K562 (cell line): ENCODE measurements at regions not wholly inside any gene's neighbourhood (a gene's known extent, or its start where the extent isn't known, plus 50 kb on each side); places are given as distances from the start of the nearest gene placed in this dataset.

Experiments used
- ATAC-seq: fragments of 200-7000 bp; cut with Tn5 transposase; 3 replicates; pipeline ENCODE4 v1.9.1; 2020; ENCODE audit warnings: moderate library complexity
- BruUV-seq: library from RNA; stranded (reverse); fragments of 400-500 nt; replicated peaks from 2 replicates; lab custom pipeline; 2021; lab: Mats Ljungman, UMichigan
- CTCF ChIA-PET: fragments of 300-600 bp; formaldehyde crosslinking; extraction: SDS; loops from one replicate; lab custom pipeline; 2021; ENCODE audit warnings: low intra/inter-chr PET ratio; lab: Yijun Ruan, JAX
- POLR2A ChIA-PET: fragments of 300-600, 350-650 bp; sonication (Branson Sonifier 250); formaldehyde crosslinking; extraction: SDS; loops from one replicate; lab custom pipeline; 2021; ENCODE audit warnings: antibody characterized with exemption, inconsistent platforms; lab: Yijun Ruan, JAX
- DNase-seq, 4 experiments: peaks; one replicate each; pipeline versions ENCODE4 v3.0.0 to v3.0.0-alpha.2; 2011 to 2018; ENCODE audit warnings: low spot score in 3 of 4, mixed read lengths in 3 of 4; ENCODE audit errors: extremely low read depth in 1 of 4
- FAIRE-seq: peaks from 2 replicates; lab custom pipeline; 2011; peaks lifted over from hg19 to GRCh38; lab: Jason Lieb, UNC
- H2AFZ ChIP-seq: 2 replicates; pipeline ENCODE4 v1.6.0; 2011; ENCODE audit warnings: low read depth, low read length, control low read depth, inconsistent platforms
- H3K27ac ChIP-seq: fragments of 200-600 bp; 3 replicates; pipeline ENCODE4 v1.8.0; 2011; ENCODE audit warnings: low read depth, mild to moderate bottlenecking, control low read depth, inconsistent platforms, low read length, moderate library complexity, mixed read lengths; ENCODE audit errors: extremely low read depth
- H3K27me3 ChIP-seq, 2 experiments: fragments of 300-600 bp in 1 of 2; 2 replicates in 1 of 2; 3 replicates in 1 of 2; pipeline versions ENCODE4 v1.6.0 to v1.8.0; 2011; ENCODE audit warnings: inconsistent platforms in 2 of 2, low read length in 2 of 2, mild to moderate bottlenecking in 1 of 2, mixed read lengths in 1 of 2, moderate library complexity in 1 of 2; ENCODE audit not compliant: control insufficient read depth in 2 of 2, insufficient read depth in 2 of 2
- H3K36me3 ChIP-seq: fragments of 300-600 bp; 3 replicates; pipeline ENCODE4 v1.8.0; 2011; ENCODE audit warnings: mild to moderate bottlenecking, low read length, inconsistent platforms; ENCODE audit not compliant: control insufficient read depth, insufficient read depth
- H3K4me1 ChIP-seq, 2 experiments: fragments of 200-600 bp in 1 of 2; replicated peaks in 1 of 2; 2 replicates in 1 of 2; 3 replicates in 1 of 2; pipeline versions ENCODE4 v1.5.1 to v1.8.0; 2011; ENCODE audit warnings: inconsistent platforms in 2 of 2, low read length in 2 of 2, mild to moderate bottlenecking in 1 of 2, mixed read lengths in 1 of 2, moderate library complexity in 1 of 2; ENCODE audit not compliant: control insufficient read depth in 2 of 2, insufficient read depth in 2 of 2
- H3K4me2 ChIP-seq: 2 replicates; pipeline ENCODE4 v1.6.1; 2011; ENCODE audit warnings: low read length, control low read depth, inconsistent platforms, mixed read lengths; ENCODE audit not compliant: insufficient read depth
- H3K4me3 ChIP-seq: fragments of 200-600 bp; sonication (generic), shearing (Covaris generic); 2 replicates; pipeline ENCODE4 v1.5.1; 2016; ENCODE audit warnings: control low read depth, inconsistent platforms
- H3K79me2 ChIP-seq: fragments of 200-600 bp; 3 replicates; pipeline ENCODE4 v1.8.0; 2011; ENCODE audit warnings: low read length, inconsistent platforms; ENCODE audit not compliant: control insufficient read depth, insufficient read depth
- H3K9ac ChIP-seq, 2 experiments: 2 replicates each; pipeline versions ENCODE4 v1.6.0 to v1.6.1; 2011; ENCODE audit warnings: low read depth in 2 of 2, low read length in 2 of 2, control low read depth in 1 of 2, inconsistent platforms in 1 of 2, mild to moderate bottlenecking in 1 of 2, mixed read lengths in 1 of 2; ENCODE audit not compliant: insufficient read depth in 1 of 2
- H3K9me1 ChIP-seq: one replicate; pipeline ENCODE4 v1.6.0; 2011; ENCODE audit warnings: inconsistent platforms, mild to moderate bottlenecking, low read length, moderate library complexity; ENCODE audit not compliant: control insufficient read depth, insufficient read depth
- H3K9me3 ChIP-seq: replicated peaks from 2 replicates; pipeline ENCODE4 v1.5.1; 2011; ENCODE audit warnings: low read depth, low read length, inconsistent platforms; ENCODE audit not compliant: control insufficient read depth, insufficient read depth
- H4K20me1 ChIP-seq: replicated peaks from 2 replicates; pipeline ENCODE4 v1.6.1; 2011; ENCODE audit warnings: low read length, inconsistent platforms, mixed read lengths; ENCODE audit not compliant: control insufficient read depth, insufficient read depth
- L3MBTL2 ChIP-seq: fragments of 450-650 bp; IDR thresholded peaks from 2 replicates; pipeline ENCODE4 v1.6.1; 2016; ENCODE audit warnings: mild to moderate bottlenecking, moderate library complexity
- NCOA2 ChIP-seq, 2 experiments: fragments of 450-650 bp; IDR thresholded peaks; 2 replicates each; pipeline ENCODE4 v1.6.1; 2018; ENCODE audit warnings: mild to moderate bottlenecking in 2 of 2, moderate library complexity in 1 of 2; ENCODE audit not compliant: partially characterized antibody in 2 of 2
- PHF8 ChIP-seq: fragments of 200-600 bp; sonication (generic); IDR thresholded peaks from 2 replicates; pipeline ENCODE4 v1.6.1; 2012; ENCODE audit warnings: mixed run types, mild to moderate bottlenecking, inconsistent platforms, low read length, moderate library complexity, borderline replicate concordance
- RUNX1 ChIP-seq: sonication (generic); IDR thresholded peaks from 2 replicates; pipeline ENCODE4 v1.6.1; 2016; ENCODE audit warnings: antibody characterized with exemption, low read depth
- ZFP1 ChIP-seq: fragments of 450-650 bp; formaldehyde crosslinking; IDR thresholded peaks from 2 replicates; pipeline ENCODE4 v1.4.0; 2020; ENCODE audit warnings: mild to moderate bottlenecking, mixed read lengths
- ZFP36 ChIP-seq: fragments of 150-350 bp; IDR thresholded peaks from 2 replicates; pipeline ENCODE4 v1.6.1; 2018; ENCODE audit warnings: low read length, low read depth; ENCODE audit not compliant: partially characterized antibody
- WGBS: fragments of 100-300 bp; shearing (Covaris generic); methylation state at CpG from one replicate; pipeline ENCODE4 v1.1.6; 2016; ENCODE audit warnings: low coverage, mixed read lengths; ENCODE audit not compliant: insufficient coverage; ENCODE audit errors: missing lambda C conversion rate; 5-methylcytosine and 5-hydroxymethylcytosine counted together
- in situ Hi-C: fragments of 300-500 bp; cut with MboI; formaldehyde crosslinking; loops from 4 replicates; pipeline ENCODE4 v1.15.0; 2018; ENCODE audit warnings: inconsistent platforms, mixed read lengths
- intact Hi-C: fragments of 100-400 bp; cut with micrococcal nuclease; formaldehyde crosslinking; loops from 2 replicates; pipeline ENCODE4 v1.14.2; 2022
- TF ChIP-seq, protein P1 (sequence below): fragments of 250-450 bp; sonication (Bioruptor Pico); IDR thresholded peaks from 2 replicates; pipeline ENCODE4 v1.4.0; 2020; ENCODE audit warnings: mild to moderate bottlenecking
- TF ChIP-seq, protein P2 (sequence below): fragments of 250-450 bp; sonication (Bioruptor Pico); IDR thresholded peaks from 2 replicates; pipeline ENCODE4 v1.5.0; 2021
- TF ChIP-seq, protein P3 (sequence below), 2 experiments: fragments of 250-450 bp in 1 of 2; fragments of 450-650 bp in 1 of 2; sonication (Bioruptor Pico) in 1 of 2; IDR thresholded peaks; 2 replicates each; pipeline versions ENCODE4 v1.6.1 to v1.8.0; 2016 to 2021; ENCODE audit warnings: mild to moderate bottlenecking in 2 of 2, moderate library complexity in 2 of 2, missing compliant biosample characterization in 1 of 2, missing genetic modification characterization in 1 of 2
- TF ChIP-seq, protein P4 (sequence below), 3 experiments: fragments of 200-800 bp in 1 of 3; fragments of 250-450 bp in 1 of 3; fragments of 450-650 bp in 1 of 3; sonication (Bioruptor Pico) in 1 of 3; sonication (Bioruptor generic) in 1 of 3; formaldehyde crosslinking in 1 of 3; IDR thresholded peaks; 2 replicates each; pipeline versions ENCODE4 v1.6.1 to v1.8.0; 2016 to 2022; ENCODE audit warnings: mild to moderate bottlenecking in 2 of 3, missing genetic modification characterization in 2 of 3, missing compliant biosample characterization in 1 of 3, moderate library complexity in 1 of 3
- TF ChIP-seq, protein P5 (sequence below): fragments of 200-400 bp; formaldehyde crosslinking; IDR thresholded peaks from 2 replicates; pipeline ENCODE4 v1.6.1; 2017; ENCODE audit warnings: mild to moderate bottlenecking, low read depth, low read length, moderate library complexity
- TF ChIP-seq, protein P6 (sequence below): sonication (generic); formaldehyde crosslinking; IDR thresholded peaks from 2 replicates; pipeline ENCODE4 v1.9.0; 2022; ENCODE audit warnings: mild to moderate bottlenecking, missing genetic modification reagents

DNA sequence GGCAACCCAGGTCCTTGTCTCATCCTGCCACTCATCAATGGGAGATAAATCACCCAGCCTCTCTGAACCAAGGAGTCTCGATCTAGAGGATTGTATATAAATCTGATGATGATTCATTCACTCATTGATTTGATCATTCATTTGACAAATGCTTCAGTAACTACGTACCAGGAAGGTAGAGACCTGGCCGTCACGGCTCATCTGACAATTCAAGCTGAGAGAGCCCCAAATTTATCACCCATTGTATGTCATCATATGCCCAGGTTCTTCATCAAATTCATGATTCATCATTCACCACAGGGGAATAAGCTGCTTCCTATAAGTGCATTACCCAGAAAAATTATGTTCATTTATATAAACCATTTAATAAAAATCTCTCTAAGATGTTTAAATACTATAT, 116.9 kb downstream of the FAM161A start:
- no peaks in the 10 kb centered on the region for H3K36me3 ChIP-seq
- H3K27me3 ChIP-seq: peaks cover 4 to 6% of the 10 kb centered on the region in 2 experiments; a peak in 2 of 5 replicates
- H3K27ac ChIP-seq: no peak overlapping the region
- H3K4me3 ChIP-seq: no peak overlapping the region
- POLR2A ChIA-PET: interaction anchor here (1.6 kb wide), 1 partner anchor 19 kb away, joined by 3 read pairs; no protein-coding TSS in a partner anchor
- no peak for DNase-seq
- no peak for FAIRE-seq
- no peaks in the 10 kb centered on the region for H3K9me3 ChIP-seq
- H3K9ac ChIP-seq: no peak overlapping the region
- ATAC-seq: no peak
- no peaks in the 10 kb centered on the region for H3K9me1 ChIP-seq
- H3K4me2 ChIP-seq: no peak overlapping the region
- H2AFZ ChIP-seq: no peak overlapping the region
- intact Hi-C loops (no loop called here), in situ Hi-C loops (no loop called here)
- 15% methylated on average over 4 of the region's 4 CpGs for WGBS
- no TSS peak for BruUV-seq
- no peaks in the 10 kb centered on the region for H3K79me2 ChIP-seq
- H3K4me1 ChIP-seq: no peaks in the 10 kb centered on the region; a peak in 1 of 5 replicates
- no peaks in the 10 kb centered on the region for H4K20me1 ChIP-seq
- CTCF ChIA-PET: no interaction called here
- TF ChIP-seq, protein P1, sequence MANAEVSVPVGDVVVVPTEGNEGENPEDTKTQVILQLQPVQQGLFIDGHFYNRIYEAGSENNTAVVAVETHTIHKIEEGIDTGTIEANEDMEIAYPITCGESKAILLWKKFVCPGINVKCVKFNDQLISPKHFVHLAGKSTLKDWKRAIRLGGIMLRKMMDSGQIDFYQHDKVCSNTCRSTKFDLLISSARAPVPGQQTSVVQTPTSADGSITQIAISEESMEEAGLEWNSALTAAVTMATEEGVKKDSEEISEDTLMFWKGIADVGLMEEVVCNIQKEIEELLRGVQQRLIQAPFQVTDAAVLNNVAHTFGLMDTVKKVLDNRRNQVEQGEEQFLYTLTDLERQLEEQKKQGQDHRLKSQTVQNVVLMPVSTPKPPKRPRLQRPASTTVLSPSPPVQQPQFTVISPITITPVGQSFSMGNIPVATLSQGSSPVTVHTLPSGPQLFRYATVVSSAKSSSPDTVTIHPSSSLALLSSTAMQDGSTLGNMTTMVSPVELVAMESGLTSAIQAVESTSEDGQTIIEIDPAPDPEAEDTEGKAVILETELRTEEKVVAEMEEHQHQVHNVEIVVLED: no peak
- TF ChIP-seq, protein P2, sequence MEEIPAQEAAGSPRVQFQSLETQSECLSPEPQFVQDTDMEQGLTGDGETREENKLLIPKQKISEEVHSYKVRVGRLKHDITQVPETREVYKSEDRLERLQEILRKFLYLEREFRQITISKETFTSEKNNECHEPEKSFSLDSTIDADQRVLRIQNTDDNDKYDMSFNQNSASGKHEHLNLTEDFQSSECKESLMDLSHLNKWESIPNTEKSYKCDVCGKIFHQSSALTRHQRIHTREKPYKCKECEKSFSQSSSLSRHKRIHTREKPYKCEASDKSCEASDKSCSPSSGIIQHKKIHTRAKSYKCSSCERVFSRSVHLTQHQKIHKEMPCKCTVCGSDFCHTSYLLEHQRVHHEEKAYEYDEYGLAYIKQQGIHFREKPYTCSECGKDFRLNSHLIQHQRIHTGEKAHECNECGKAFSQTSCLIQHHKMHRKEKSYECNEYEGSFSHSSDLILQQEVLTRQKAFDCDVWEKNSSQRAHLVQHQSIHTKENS (CRISPR knock-in tag): no peak
- TF ChIP-seq PHF8: no peak
- TF ChIP-seq, protein P3, sequence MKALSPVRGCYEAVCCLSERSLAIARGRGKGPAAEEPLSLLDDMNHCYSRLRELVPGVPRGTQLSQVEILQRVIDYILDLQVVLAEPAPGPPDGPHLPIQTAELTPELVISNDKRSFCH (CRISPR knock-in tag; IDR thresholded peaks at IDR 0.05): no peak
- TF ChIP-seq, protein P3 (tag; IDR thresholded peaks at IDR 0.05): no peak
- TF ChIP-seq ZFP36: no peak
- no peak for TF ChIP-seq NCOA2 (IDR thresholded peaks at IDR 0.05; ENCODE audit: partially characterized antibody in 2 of 2)
- TF ChIP-seq, protein P4, sequence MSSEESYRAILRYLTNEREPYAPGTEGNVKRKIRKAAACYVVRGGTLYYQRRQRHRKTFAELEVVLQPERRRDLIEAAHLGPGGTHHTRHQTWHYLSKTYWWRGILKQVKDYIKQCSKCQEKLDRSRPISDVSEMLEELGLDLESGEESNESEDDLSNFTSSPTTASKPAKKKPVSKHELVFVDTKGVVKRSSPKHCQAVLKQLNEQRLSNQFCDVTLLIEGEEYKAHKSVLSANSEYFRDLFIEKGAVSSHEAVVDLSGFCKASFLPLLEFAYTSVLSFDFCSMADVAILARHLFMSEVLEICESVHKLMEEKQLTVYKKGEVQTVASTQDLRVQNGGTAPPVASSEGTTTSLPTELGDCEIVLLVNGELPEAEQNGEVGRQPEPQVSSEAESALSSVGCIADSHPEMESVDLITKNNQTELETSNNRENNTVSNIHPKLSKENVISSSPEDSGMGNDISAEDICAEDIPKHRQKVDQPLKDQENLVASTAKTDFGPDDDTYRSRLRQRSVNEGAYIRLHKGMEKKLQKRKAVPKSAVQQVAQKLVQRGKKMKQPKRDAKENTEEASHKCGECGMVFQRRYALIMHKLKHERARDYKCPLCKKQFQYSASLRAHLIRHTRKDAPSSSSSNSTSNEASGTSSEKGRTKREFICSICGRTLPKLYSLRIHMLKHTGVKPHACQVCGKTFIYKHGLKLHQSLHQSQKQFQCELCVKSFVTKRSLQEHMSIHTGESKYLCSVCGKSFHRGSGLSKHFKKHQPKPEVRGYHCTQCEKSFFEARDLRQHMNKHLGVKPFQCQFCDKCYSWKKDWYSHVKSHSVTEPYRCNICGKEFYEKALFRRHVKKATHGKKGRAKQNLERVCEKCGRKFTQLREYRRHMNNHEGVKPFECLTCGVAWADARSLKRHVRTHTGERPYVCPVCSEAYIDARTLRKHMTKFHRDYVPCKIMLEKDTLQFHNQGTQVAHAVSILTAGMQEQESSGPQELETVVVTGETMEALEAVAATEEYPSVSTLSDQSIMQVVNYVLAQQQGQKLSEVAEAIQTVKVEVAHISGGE (CRISPR knock-in tag; IDR thresholded peaks at IDR 0.05): no peak
- TF ChIP-seq, protein P5, sequence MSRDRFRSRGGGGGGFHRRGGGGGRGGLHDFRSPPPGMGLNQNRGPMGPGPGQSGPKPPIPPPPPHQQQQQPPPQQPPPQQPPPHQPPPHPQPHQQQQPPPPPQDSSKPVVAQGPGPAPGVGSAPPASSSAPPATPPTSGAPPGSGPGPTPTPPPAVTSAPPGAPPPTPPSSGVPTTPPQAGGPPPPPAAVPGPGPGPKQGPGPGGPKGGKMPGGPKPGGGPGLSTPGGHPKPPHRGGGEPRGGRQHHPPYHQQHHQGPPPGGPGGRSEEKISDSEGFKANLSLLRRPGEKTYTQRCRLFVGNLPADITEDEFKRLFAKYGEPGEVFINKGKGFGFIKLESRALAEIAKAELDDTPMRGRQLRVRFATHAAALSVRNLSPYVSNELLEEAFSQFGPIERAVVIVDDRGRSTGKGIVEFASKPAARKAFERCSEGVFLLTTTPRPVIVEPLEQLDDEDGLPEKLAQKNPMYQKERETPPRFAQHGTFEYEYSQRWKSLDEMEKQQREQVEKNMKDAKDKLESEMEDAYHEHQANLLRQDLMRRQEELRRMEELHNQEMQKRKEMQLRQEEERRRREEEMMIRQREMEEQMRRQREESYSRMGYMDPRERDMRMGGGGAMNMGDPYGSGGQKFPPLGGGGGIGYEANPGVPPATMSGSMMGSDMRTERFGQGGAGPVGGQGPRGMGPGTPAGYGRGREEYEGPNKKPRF: no peak
- no peak for TF ChIP-seq RUNX1
- TF ChIP-seq, protein P6, sequence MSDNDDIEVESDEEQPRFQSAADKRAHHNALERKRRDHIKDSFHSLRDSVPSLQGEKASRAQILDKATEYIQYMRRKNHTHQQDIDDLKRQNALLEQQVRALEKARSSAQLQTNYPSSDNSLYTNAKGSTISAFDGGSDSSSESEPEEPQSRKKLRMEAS (CRISPR knock-in tag): no peak
- TF ChIP-seq ZFP1 (CRISPR knock-in tag): no peak
- TF ChIP-seq L3MBTL2: no peak
